Spinal cord (tissue), 9 donors: ENCODE measurements at regions not wholly inside any gene's neighbourhood (a gene's known extent, or its start where the extent isn't known, plus 50 kb on each side); places are given as distances from the start of the nearest gene placed in this dataset.
A peak's percentile ranks its signal among the peaks of the same experiment; 100 is the strongest.
"Not testable (repeated sequence)": the region's sequence is repeated elsewhere in the genome, so short reads cannot be mapped to it uniquely, and the experiment has no call there.

Experiments used
- DNase-seq, 6 donors: peaks; one replicate each; pipeline versions ENCODE4 v3.0.0 to v3.0.0-alpha.2; 2013 to 2015; ENCODE audit warnings: low spot score in 6 of 6, low read depth in 4 of 6
- H3K27ac ChIP-seq: one replicate; pipeline ENCODE4 v1.5.1; 2013; ENCODE audit warnings: low read depth, low read length, control low read depth
- H3K27me3 ChIP-seq: one replicate; pipeline ENCODE4 v1.6.1; 2013; ENCODE audit warnings: low read length; ENCODE audit not compliant: control insufficient read depth, insufficient read depth
- H3K36me3 ChIP-seq: one replicate; pipeline ENCODE4 v1.6.1; 2013; ENCODE audit warnings: low read length; ENCODE audit not compliant: control insufficient read depth, insufficient read depth
- H3K4me1 ChIP-seq: one replicate; pipeline ENCODE4 v1.6.1; 2013; ENCODE audit warnings: low read length; ENCODE audit not compliant: control insufficient read depth, insufficient read depth
- H3K4me3 ChIP-seq: one replicate; pipeline ENCODE4 v1.5.1; 2013; ENCODE audit warnings: low read depth, low read length, control low read depth
- H3K9me3 ChIP-seq: one replicate; pipeline ENCODE4 v1.6.1; 2013; ENCODE audit warnings: low read length; ENCODE audit not compliant: control insufficient read depth, insufficient read depth
- WGBS: methylation state at CpG from one replicate; pipeline ENCODE4 v1.1.5; 2013; ENCODE audit warnings: missing lambda C conversion rate; ENCODE audit not compliant: insufficient coverage; 5-methylcytosine and 5-hydroxymethylcytosine counted together
- donor health status: healthy.

DNA sequence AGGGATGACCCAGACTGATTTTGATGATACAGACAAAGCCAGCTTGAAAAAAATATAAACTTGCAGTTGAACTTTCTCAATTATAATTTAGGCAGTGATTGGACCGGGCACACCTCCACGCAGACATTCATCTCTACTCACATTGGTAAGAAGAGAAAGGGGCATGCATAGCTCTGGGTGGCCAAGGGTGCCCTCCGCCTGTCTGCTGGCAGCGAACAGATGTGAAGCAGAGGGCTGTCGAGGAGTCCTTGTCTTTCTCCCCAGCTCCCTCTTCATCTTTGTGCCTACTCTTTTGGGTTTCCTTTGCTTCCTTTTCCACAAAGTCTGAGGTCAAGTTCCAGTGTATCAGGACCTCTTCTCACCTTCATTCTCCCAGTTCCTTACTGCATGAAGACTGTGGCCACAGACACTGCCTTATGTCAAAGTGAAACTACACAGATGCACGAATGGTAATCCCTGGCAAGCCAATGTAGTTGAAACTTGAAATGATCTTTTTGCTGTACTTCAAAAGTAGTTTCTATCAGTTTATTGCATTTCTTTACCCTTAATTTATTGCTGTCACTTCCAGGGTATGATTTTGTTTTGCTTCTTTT lies 343.7 kb upstream of the SOX9 start:
- Histone ChIP-seq H3K27ac (no peak overlapping the region), H3K9me3 (no peaks in the 10 kb centered on the region), H3K36me3 (no peaks in the 10 kb centered on the region), H3K4me1 (no peaks in the 10 kb centered on the region), H3K27me3 (no peaks in the 10 kb centered on the region), H3K4me3 (no peak overlapping the region)
- 89% methylated on average over 3 of the region's 6 CpGs for WGBS
- DNase-seq = no peak

DNA sequence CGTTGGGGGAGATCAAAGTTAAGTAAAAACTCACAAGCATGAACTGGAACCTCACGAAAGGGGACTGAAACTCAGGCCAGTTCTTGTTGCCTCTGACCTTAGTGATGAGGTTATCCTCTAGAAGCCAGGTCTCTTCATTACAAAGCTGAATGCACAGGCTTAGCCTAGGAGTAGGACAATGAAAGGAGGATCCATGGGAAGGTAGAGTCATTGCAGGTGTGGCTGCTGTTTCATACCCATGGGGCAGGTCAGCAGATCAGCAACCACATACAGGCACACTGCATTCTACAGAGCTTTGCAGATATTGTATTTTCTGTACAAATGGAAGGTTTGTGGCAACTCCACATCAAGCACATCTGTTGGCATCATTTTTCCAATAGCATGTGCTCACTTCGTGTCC lies 341.3 kb upstream of the SOX9 start:
- no peak for DNase-seq
- WGBS = 100% methylated on average over 1 of the region's 3 CpGs
- Histone ChIP-seq H3K27me3 (no peaks in the 10 kb centered on the region), H3K9me3 (no peaks in the 10 kb centered on the region), H3K27ac (no peak overlapping the region), H3K4me1 (no peaks in the 10 kb centered on the region), H3K4me3 (no peak overlapping the region), H3K36me3 (no peaks in the 10 kb centered on the region)

DNA sequence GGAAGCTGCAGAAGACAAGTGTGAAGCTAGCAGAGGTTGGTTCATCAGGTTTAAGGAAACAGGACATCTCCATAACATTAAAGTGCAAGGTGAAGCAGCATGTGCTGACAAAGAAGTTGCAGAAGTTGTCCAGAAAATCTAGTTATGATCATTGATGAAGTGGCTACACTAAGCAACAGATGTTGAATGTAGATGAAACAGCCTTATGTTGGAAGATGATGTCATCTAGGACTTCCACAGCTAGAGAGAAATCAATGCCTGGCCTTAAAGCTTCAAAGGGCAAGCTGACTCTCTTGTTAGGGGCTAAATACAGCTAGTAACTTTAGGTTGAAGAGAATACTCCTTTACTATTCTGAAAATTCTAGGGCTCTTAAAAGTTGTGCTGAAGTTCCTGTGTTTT lies 340.2 kb upstream of the SOX9 start:
- H3K36me3 ChIP-seq = no peaks in the 10 kb centered on the region
- H3K27me3 ChIP-seq = no peaks in the 10 kb centered on the region
- H3K4me1 ChIP-seq = no peaks in the 10 kb centered on the region
- no peak overlapping the region for H3K27ac ChIP-seq
- DNase-seq = no peak
- no peaks in the 10 kb centered on the region for H3K9me3 ChIP-seq
- H3K4me3 ChIP-seq = no peak overlapping the region

DNA sequence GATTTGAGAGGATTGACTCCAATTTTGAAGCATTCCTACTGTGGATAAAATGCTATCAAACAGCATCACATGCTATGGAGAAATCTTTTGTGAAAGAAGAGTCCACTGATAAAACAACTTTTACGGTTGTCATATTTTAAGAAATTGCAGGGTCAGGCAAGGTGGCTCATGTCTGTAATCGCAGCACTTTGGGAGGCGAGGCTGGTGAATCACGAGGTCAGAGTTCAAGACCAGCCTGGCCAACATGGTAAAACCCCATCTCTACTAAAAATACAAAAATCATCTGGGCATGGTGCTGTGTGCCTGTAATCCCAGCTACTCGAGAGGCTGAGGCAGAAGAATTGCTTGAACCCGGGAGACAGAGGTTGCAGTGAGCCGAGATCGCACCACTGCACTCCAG lies 338.8 kb upstream of the SOX9 start:
- H3K9me3 ChIP-seq, H3K36me3 ChIP-seq, H3K4me3 ChIP-seq, DNase-seq, H3K27ac ChIP-seq, H3K4me1 ChIP-seq, H3K27me3 ChIP-seq: not testable (repeated sequence)
- WGBS = 99% methylated on average over 7 of the region's 8 CpGs

DNA sequence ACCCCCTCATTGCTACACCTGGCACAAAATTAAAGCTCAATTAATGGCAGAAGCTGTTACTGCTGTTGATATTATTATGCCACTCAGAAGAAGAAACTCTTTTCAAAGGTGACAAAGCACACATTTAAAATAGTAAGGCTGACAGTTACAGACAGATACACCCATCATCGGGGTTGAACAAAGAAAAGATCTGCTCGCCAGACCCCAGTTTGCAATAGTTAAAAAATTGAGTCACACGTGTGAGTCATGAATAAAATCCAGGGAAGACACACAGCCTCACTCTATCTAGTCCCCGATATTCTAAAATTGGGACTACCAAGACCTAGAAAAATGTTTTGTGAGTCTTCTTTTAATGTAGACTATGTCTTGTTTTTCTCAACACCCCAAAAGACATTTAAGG lies 330.0 kb upstream of the SOX9 start:
- Histone ChIP-seq H3K9me3 (no peaks in the 10 kb centered on the region), H3K4me1 (no peaks in the 10 kb centered on the region), H3K36me3 (no peaks in the 10 kb centered on the region), H3K4me3 (no peak overlapping the region), H3K27ac (no peak overlapping the region), H3K27me3 (no peaks in the 10 kb centered on the region)
- DNase-seq = no peak
- WGBS = no CpG with 5 or more reads among the region's 4 CpGs

DNA sequence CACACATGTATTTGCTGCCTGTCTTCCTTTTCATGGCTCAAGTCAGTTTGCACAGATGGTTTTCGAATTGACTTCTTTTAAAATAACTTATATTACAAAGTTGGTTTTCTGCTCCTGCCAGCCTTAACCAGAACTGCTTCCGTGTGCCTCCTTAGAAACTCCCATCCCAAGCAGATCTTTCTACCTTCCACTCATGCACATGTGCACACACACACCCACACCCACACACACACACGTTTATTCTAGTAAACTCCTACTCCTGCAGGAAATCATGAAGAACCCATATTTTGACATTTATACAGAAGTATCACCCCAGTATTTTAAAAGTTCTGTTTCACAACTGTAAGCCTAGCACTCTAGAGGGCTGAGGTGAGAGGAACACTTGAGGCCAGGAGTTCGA lies 329.5 kb upstream of the SOX9 start:
- WGBS = 94% methylated on average over 2 of the region's 4 CpGs
- Histone ChIP-seq H3K36me3 (no peaks in the 10 kb centered on the region), H3K4me3 (no peak overlapping the region), H3K4me1 (no peaks in the 10 kb centered on the region), H3K27ac (no peak overlapping the region), H3K27me3 (no peaks in the 10 kb centered on the region), H3K9me3 (no peaks in the 10 kb centered on the region)
- no peak for DNase-seq

DNA sequence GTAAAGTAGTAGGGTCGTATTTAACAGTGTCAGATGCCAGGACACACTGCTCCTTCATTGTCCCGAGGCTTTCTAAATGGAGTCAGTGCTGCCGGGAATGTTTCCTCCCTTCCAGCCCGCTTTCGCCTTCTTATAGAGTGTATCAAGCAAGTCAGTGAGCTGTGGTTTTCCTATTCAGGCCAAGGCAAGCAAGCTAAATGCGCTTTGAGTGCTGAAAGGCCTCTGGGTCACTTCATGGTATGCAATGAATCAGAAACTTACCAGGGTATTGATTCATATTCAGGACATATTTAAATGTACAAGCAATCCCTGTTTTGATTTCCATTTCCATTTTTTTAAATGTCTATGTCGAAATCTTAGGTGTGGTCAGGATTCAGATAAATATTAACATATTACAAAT lies 327.9 kb upstream of the SOX9 start:
- H3K27ac ChIP-seq = peak overlapping the region; percentile 42
- WGBS = 48% methylated on average over 5 of the region's 7 CpGs
- no peaks in the 10 kb centered on the region for H3K27me3 ChIP-seq
- peak in 2 of 6 donors; percentile 38 to 65 for DNase-seq
- H3K9me3 ChIP-seq = no peaks in the 10 kb centered on the region
- no peaks in the 10 kb centered on the region for H3K4me1 ChIP-seq
- H3K36me3 ChIP-seq = no peaks in the 10 kb centered on the region
- no peak overlapping the region for H3K4me3 ChIP-seq

DNA sequence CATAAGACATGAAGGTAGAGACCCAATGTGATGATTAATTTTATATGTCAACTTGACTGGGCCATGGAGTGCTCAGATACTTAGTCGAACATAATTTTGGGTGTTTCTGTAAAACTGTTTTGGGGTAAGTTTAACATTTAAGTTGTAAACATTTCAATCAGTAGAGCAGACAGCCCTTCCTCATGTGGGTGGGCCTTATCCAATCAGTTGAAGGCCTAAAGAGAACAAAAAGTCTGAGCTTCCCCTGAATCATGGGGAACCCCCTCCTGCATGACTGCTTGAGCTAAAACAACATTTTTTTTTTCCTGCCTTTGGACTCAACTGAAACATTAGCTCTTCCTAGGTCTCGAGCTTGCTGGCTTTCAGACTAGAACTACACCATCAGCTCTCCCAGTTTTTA lies 327.3 kb upstream of the SOX9 start:
- no peaks in the 10 kb centered on the region for H3K4me1 ChIP-seq
- H3K36me3 ChIP-seq = no peaks in the 10 kb centered on the region
- WGBS = 80% methylated on average over 1 of the region's 2 CpGs
- H3K27ac ChIP-seq = peak overlapping the region; percentile 17
- no peaks in the 10 kb centered on the region for H3K27me3 ChIP-seq
- no peaks in the 10 kb centered on the region for H3K9me3 ChIP-seq
- H3K4me3 ChIP-seq = no peak overlapping the region
- no peak for DNase-seq

DNA sequence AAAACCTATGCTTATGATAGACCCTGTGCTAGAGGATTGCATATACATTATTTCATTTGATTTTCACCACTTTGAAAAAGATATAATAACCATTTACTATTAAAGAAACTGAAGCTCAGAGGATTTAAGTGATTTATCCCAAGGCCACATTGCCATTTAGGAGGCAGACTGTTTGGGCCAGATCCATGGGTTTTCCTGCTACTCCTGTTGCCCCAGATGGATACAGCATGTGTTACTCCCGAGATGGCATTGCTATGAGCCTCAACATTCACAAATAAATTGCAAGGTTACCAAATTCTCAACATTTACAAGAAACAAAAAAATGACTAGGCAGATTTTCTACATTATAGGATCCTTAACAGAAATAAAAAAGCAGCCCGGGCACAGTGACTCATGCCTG lies 322.1 kb upstream of the SOX9 start:
- Histone ChIP-seq H3K4me1 (no peaks in the 10 kb centered on the region), H3K27ac (no peak overlapping the region), H3K9me3 (no peaks in the 10 kb centered on the region), H3K27me3 (no peaks in the 10 kb centered on the region), H3K4me3 (no peak overlapping the region), H3K36me3 (no peaks in the 10 kb centered on the region)
- DNase-seq = peak in 1 of 6 donors; percentile 85
- 100% methylated on average over 1 of the region's 2 CpGs for WGBS

DNA sequence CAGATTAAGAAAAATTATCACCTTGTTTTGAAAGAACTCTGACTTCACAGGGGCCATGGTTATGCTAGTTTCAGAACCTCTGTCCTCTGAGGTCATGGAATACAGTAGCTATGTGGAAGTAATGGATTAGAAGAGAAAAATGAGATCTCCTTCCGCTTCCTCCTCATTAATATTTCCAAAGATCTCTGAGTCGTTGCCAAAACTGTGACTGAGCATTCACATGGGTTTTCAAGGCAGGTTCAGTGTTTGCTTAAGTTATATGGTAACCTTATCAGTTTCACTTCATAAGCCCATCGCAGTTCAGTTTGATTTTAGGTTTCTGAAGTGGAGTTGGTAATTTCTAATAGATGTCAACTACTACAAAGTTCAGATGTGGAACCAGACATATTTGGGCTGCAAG lies 321.2 kb upstream of the SOX9 start:
- 100% methylated on average over 1 of the region's 3 CpGs for WGBS
- no peaks in the 10 kb centered on the region for H3K36me3 ChIP-seq
- H3K4me3 ChIP-seq = no peak overlapping the region
- H3K9me3 ChIP-seq = no peaks in the 10 kb centered on the region
- no peak for DNase-seq
- H3K4me1 ChIP-seq = no peaks in the 10 kb centered on the region
- no peak overlapping the region for H3K27ac ChIP-seq
- no peaks in the 10 kb centered on the region for H3K27me3 ChIP-seq
